Spleen (tissue), 7 donors: ENCODE measurements at regions not wholly inside any gene's neighbourhood (a gene's known extent, or its start where the extent isn't known, plus 50 kb on each side); places are given as distances from the start of the nearest gene placed in this dataset.

ENCODE experiments used
- POLR2A ChIP-seq, 3 donors: fragments of 450-650 bp; IDR thresholded peaks; one replicate each; pipeline ENCODE4 v1.5.1; 2017; ENCODE audit warnings: antibody characterized with exemption in 3 of 3, mild to moderate bottlenecking in 1 of 3
- POLR2AphosphoS5 ChIP-seq, 3 donors: sonication (generic); formaldehyde crosslinking; IDR thresholded peaks; one replicate each; pipeline ENCODE4 v1.5.1; 2017; ENCODE audit warnings: antibody characterized with exemption in 3 of 3
- TF ChIP-seq, protein P1 (sequence below), 11 experiments: fragments of 200-600 bp in 7 of 11; fragments of 450-650 bp in 4 of 11; sonication (generic) in 4 of 11; IDR thresholded peaks in 8 of 11; conservative IDR thresholded peaks in 3 of 11; 1 replicate in 7 of 11; 2 replicates in 4 of 11; pipeline versions ENCODE4 v1.4.0 to v1.8.0; 2016 to 2021; ENCODE audit warnings: antibody characterized with exemption in 11 of 11, inconsistent platforms in 4 of 11, mild to moderate bottlenecking in 1 of 11
- donor health status: DM: no; HTN: no; CAD: no; lungs with moderate emphysema.
- donor health status: DM: no; HTN: no; CAD: no.
- donor health status: DM: no; HTN: no; CAD: no.

- TF ChIP-seq, protein P1, sequence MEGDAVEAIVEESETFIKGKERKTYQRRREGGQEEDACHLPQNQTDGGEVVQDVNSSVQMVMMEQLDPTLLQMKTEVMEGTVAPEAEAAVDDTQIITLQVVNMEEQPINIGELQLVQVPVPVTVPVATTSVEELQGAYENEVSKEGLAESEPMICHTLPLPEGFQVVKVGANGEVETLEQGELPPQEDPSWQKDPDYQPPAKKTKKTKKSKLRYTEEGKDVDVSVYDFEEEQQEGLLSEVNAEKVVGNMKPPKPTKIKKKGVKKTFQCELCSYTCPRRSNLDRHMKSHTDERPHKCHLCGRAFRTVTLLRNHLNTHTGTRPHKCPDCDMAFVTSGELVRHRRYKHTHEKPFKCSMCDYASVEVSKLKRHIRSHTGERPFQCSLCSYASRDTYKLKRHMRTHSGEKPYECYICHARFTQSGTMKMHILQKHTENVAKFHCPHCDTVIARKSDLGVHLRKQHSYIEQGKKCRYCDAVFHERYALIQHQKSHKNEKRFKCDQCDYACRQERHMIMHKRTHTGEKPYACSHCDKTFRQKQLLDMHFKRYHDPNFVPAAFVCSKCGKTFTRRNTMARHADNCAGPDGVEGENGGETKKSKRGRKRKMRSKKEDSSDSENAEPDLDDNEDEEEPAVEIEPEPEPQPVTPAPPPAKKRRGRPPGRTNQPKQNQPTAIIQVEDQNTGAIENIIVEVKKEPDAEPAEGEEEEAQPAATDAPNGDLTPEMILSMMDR (IDR thresholded peaks at IDR 0.05 in 8 of 11, conservative IDR thresholded peaks at IDR 0.05 in 3 of 11) = no peak
- TF ChIP-seq POLR2A (IDR thresholded peaks at IDR 0.05) = no peak
- no peak for TF ChIP-seq POLR2AphosphoS5 (IDR thresholded peaks at IDR 0.05)
Measured at GRCh38 chr5:28512648-28513047, 1474.3 kb upstream of the CDH9 start.
